GM19324 (cell line): ENCODE measurements at regions not wholly inside any gene's neighbourhood (a gene's known extent, or its start where the extent isn't known, plus 50 kb on each side); places are given as distances from the start of the nearest gene placed in this dataset.
"Not testable (repeated sequence)": the region's sequence is repeated elsewhere in the genome, so short reads cannot be mapped to it uniquely, and the experiment has no call there.

Experiments used
- ATAC-seq: cut with Tn5 transposase; IDR thresholded peaks from one replicate; pipeline ENCODE4 v1.9.1; 2021; ENCODE audit warnings: mild to moderate bottlenecking, moderate library complexity; ENCODE audit not compliant: unreplicated experiment, low FRiP score

- not testable (repeated sequence) for ATAC-seq
Measured at GRCh38 chr7:112592565-112593263, 111.9 kb downstream of the LSMEM1 start.

GRCh38 chr7:112594397-112594796 lies 113.6 kb downstream of the LSMEM1 start:
- no peak for ATAC-seq

- ATAC-seq, result no peak
Measured at GRCh38 chr7:112596260-112596659, 115.5 kb downstream of the LSMEM1 start.

- ATAC-seq, result no peak
Measured at GRCh38 chr7:112596981-112597380, 116.2 kb downstream of the LSMEM1 start.

- no peak for ATAC-seq
Measured at GRCh38 chr7:112603673-112604072, 122.9 kb downstream of the LSMEM1 start.

- no peak for ATAC-seq
Measured at GRCh38 chr7:112610636-112611035, 129.8 kb downstream of the LSMEM1 start.

GRCh38 chr7:112615701-112616100 lies 134.9 kb downstream of the LSMEM1 start:
- no peak for ATAC-seq

- ATAC-seq, result no peak
Measured at GRCh38 chr7:112616295-112616694, 135.5 kb downstream of the LSMEM1 start.

GRCh38 chr7:112619343-112619742 lies 138.6 kb downstream of the LSMEM1 start:
- ATAC-seq, result no peak

- no peak for ATAC-seq
Measured at GRCh38 chr7:112622159-112622715, 141.4 kb downstream of the LSMEM1 start.

- no peak for ATAC-seq
Measured at GRCh38 chr7:112624416-112624815, 143.6 kb downstream of the LSMEM1 start.

- no peak for ATAC-seq
Measured at GRCh38 chr7:112630565-112630964, 149.8 kb downstream of the LSMEM1 start.

- ATAC-seq, result no peak
Measured at GRCh38 chr7:112634107-112634506, 153.3 kb downstream of the LSMEM1 start.

GRCh38 chr7:112635742-112636141 lies 154.5 kb downstream of the TMEM168 start:
- no peak for ATAC-seq

GRCh38 chr7:112638675-112639400 lies 151.4 kb downstream of the TMEM168 start:
- ATAC-seq, result no peak

GRCh38 chr7:112640685-112641084 lies 149.5 kb downstream of the TMEM168 start:
- ATAC-seq, result no peak

- no peak for ATAC-seq
Measured at GRCh38 chr7:112646783-112647182, 143.4 kb downstream of the TMEM168 start.

- ATAC-seq, result no peak
Measured at GRCh38 chr7:112648781-112649180, 141.4 kb downstream of the TMEM168 start.

- no peak for ATAC-seq
Measured at GRCh38 chr7:112649560-112649959, 140.6 kb downstream of the TMEM168 start.

GRCh38 chr7:112654322-112655216 lies 135.6 kb downstream of the TMEM168 start:
- no peak for ATAC-seq

GRCh38 chr7:112665709-112666108 lies 124.5 kb downstream of the TMEM168 start:
- no peak for ATAC-seq
